ENCODE measurements at regions not wholly inside any gene's neighbourhood (a gene's known extent, or its start where the extent isn't known, plus 50 kb on each side); places are given as distances from the start of the nearest gene placed in this dataset.
A peak's percentile ranks its signal among the peaks of the same experiment; 100 is the strongest.

DNA sequence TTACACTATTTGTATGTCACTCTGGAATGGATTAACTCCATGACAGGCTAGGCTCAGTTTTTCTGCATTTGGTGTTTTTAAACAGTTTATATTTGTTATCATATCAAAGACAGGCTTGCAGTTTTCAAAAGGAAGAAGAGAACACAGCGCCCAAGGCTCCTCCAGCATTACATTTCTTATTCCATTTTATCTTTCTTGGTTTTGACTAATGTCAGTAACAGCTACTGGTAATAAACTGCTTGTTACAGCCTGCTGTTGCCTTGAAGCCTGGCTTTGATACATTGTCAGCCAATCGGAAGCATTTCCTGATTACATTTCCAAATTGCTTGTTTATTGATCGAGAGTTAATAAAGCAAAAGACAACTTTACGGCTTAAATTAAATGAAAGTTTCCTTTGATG, 166.0 kb upstream of the MDFIC start:
- DNase-seq, result no peak

DNA sequence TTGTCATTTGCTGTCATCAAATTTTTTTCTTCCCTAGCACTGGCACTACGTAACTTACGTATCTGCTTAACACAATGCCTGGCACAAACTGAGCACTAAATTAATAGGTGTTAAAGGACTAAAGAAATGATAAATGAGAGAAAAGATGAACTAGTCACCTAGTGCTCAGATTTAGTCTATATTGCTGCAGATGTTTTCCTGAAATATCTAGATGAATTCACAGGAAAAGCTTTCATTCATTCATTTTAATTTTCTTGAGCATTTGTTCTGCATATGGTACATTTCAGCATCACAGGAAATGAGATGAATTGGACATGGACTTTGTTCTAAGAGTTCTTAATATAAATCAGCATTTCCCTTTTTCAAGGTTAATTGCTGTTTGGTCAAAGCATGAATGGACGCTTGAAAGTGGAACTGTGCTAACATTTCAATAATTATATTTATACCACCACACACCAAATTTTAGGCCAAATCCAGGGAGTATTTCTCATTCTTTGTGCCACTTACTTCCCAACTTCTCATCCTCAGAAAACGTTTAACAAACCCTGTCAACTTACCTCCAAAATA, 163.2 kb upstream of the MDFIC start:
- DNase-seq, result no peak

DNA sequence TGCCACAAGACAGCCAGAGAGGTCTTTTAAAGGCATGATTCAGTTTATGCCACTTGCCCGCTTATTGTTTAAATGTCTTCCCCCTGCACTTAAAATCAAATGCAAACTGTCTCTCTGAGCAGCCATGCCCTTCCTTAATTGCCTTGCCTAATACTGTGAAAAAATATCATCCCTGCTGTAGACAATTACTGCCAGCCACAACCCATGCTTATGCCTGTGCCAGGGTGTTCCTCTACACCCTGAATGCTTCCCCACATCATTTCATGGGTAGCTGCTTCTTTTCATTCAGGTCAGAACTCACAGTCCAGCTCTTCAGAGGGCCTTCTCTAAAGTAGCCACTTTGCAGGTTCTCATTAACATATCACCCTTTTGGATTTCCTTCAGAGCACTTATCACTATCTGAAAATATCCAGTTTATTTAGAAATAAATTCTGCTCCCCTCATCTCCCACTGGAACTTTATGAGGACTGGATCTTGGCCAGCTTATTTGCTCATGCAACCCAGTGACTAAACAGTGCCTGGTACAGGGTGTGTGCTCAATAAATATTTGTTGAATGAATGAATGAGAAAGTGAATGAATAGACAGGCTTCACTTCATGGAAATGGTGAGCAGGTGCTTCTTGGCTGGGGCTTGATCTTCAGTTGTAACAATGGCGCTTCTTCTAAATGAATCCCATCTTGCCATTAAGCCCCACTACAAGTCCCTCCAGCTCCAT, 162.4 kb upstream of the MDFIC start:
- no peak for DNase-seq

DNA sequence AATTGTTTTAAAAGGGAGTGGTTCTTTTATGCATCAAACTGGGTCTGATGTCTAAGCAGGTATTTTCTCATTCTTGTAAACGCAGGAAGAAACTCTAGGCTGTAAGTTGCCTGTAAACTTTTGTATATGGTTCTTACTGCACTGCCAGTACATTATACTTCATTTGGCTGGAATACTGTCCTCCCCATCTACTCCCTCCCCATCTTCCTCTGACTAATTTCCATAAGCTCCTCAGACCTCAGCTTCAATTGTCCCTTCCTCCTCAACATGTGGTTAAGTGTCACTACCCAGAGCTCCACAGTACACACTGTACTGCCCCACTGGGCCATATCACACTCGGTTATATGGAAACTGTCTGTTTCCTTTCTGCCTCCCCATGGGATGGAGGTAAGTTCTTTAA, 161.4 kb upstream of the MDFIC start:
- DNase-seq, result no peak

DNA sequence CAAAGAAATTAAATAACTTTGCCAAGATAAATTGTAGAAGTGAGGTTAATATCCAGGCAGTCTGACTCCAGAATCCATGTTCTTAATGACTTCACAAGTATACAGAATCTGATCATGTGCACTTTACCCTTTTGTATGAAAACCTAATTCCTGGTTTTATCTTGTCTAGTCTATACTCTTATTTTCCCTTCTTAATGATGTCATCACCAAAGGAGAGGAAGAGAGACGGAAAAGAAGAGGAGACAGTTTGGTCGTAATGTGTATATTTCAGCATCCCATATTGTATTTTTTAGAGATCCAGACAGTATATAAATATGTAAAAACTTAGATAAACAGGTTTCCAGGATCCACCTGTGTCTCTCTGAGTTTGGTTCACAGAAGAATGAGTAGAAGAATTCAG, 159.9 kb upstream of the MDFIC start:
- DNase-seq, result no peak

DNA sequence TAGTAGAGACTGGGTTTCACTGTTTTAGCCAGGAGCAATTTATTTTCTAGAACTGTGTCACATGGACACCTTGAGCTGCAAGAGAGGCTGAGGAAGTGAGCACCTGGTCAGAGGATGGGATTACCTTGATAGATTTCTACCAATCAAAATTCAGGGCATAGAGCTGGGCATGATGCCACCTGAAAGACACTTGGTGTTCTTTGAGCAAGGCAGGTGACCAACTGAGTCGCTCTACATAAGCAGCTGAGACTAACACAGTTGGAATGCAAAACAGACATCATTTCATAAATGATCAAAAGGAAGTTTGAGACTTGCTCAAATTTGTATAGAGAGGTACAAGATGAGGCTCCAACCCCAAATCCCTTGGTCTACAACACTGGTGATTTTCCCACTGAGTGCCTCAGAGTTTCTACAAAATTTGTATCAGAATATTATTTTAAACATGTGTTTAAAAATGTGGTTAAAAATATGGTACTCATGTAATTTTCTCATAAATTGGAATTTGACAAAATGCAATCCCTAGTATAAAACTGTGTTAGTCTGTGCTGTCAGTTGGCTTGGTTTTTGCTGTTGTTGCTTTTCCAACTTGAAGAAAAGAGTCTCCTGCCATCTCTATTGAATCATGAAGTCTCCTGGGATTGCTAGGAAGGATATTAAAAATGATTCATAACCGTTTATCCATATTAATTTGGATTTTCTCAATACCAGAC, 156.4 kb upstream of the MDFIC start:
- no peak for DNase-seq

DNA sequence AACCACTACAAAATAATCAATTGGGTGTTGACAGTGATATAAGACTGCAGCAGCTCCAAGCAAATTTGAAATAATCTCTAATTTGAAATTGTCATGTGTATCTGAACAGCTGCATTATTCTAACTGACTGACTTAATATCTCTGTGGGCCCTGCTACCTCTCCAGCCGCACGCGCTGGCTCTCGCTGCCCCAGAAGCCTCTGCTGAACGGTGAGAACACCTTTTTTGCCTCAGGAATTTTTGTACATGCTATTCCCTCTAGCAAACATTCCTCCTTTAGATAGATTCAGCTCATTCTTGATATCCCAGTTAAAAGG, 155.9 kb upstream of the MDFIC start:
- no peak for DNase-seq

DNA sequence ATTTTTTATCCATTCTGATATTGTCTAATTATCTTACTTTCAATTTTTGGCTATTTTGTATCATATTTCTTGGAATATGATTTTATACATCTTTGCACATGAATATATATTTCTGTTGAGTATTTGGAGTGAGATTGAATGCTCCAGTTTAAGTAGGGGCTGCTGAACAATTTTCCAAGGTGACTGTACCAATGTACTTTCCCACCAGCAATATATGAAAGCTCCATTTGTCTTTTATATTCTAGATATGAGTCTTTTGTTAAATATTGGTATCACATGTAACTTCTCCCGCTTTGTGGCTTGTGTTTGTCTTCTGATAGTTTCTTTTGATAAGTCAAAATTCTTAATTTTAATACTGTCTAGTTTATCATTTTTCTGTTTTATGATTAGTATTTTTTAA, 144.6 kb upstream of the MDFIC start:
- DNase-seq, result no peak

DNA sequence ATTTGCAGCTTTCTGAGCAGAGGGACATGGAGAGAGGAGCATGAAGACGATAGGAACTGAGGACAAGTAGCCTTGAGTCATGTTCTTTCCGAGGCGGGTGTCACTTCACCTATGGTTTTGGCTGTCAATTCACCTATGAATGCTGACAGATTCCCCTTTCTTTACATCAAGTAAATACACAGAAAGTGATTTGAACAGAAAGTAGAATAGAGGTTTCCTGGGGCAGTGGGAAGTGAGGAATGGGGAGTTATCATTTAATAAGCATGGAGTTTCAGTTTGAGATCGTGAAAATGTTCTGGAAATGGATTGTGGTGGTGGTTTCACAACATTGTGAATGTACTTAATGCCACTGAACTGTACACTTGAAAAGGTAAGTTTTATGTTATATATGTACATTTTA, 138.4 kb upstream of the MDFIC start:
- no peak for DNase-seq

DNA sequence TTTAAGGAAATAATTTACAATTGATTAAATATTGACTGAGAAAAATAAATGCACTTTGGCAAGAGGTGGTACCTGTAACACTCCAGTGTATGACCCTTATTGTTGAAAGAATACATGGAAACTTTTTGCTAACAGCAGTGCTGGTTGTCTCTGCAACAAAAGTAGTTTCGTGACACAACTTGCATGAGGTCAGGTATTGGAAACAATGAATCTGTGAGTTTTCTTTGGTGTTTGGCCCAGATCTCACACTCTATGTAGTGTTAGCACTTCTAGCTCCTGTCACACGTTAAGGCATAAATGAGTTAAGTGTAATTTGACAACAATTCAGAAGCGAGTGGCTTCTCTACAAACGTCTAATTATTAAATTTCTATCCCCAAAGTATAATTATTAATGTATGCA, 137.7 kb upstream of the MDFIC start:
- no peak for DNase-seq

DNA sequence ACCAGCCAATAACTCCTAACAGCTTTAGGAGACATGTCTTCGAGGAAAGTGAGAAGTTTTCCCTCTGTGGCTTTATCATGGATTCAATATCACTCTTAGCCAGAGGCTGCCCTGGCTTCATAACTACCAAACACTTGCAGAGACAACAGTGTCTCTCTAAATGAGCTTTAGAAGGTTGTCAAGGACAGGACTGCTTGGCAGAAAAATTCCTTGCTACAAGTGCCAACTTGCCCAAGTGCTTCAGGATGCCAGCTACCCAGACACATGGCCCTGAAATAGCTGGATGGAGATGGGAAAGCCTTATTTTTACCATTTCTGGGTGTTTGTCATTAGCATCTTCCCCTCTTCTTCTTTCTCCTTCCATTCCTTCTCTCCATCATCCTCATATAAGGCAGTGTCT, 137.1 kb upstream of the MDFIC start:
- DNase-seq, result no peak

DNA sequence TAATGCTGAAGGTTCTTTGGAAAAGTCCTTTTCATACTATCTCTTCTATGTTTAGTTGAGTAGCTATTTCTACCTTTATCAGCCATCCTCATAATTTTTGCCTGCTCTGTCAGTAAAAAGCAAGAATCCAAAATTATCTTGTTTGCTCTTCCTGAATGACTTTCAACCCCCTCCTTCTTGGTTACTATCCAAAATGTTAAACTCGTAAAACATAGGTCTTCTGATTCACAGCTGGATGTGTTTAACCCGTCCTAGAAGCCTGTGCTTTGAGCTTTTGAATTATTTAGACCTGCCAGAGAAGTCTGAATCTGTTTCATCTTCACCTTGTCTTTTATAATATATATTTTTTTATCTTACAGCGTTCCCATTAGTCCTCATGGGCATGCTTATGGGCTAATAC, 136.4 kb upstream of the MDFIC start:
- no peak for DNase-seq

DNA sequence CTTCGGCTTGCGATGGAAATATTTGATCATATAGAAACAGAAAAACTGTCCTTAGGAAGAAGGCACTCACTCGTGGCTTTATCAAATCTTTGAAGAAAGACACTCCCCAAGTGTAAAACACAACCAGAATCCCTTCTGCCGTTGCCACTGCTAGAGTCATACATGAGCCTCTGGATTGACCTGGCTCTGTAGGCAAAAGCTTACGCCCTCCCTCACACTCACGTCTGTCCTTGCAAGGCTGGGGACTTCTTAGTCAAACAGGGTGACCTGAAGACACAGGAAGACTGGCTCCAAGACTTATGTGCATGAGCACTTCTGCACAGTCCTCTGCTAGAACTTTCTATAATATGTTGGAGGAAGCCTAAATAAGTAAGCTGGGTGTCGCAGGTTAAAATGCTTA, 135.4 kb upstream of the MDFIC start:
- DNase-seq, result no peak

DNA sequence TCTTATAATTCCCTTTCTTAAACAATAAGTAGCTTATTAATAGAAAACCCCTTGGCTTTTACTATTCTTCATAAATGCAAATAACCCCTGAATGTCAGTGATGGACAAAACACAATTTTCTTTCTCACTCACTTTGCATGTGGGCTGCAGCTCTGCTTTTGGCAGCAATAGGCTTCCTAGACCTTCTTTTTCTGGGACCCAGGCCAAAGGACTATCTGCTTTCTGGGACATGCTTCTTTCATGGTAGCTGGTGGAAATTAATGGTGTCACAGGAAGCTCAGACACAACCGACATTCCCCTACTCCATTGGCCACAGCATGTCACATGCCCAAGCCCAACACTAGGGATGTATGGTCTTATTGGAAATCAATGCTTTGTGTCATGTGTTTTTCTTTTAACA, 134.3 kb upstream of the MDFIC start:
- DNase-seq, result no peak

DNA sequence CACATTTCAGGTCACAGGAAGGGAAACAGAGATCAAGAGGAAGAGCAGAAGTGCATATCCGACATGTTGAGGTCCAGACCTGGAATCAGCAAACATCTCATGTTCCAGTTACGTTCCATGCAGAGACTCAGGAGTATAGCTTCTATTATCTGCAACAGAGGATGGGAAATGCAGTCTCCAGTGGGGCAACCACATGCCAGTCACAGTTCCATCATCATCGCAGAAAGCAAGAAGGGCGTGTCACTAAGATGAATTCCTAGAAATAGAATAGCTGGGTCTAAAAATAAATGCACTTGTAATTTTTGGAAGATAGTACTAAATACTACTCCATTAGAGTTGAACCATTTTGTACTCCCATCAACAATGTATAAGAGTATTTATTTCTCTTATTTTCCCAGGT, 133.2 kb upstream of the MDFIC start:
- DNase-seq, result no peak

DNA sequence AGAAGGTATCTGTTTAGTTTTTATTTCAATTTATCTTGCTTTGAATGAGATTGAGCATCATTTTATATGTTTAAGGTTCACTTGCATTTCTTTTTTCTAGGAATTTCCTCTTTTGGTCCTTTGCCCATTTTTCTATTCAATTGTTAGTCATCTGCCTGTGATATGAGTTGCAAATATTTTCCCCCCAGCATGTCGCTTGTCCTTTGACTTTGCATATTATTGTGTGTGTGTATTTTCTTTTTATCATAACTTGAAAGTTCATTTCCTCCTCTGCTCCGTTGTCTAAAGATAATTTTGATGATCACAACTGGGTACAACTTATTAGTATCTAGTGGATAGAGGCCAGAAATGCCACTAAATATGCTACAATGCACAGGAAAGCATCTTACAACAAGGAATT, 132.7 kb upstream of the MDFIC start:
- no peak for DNase-seq

DNA sequence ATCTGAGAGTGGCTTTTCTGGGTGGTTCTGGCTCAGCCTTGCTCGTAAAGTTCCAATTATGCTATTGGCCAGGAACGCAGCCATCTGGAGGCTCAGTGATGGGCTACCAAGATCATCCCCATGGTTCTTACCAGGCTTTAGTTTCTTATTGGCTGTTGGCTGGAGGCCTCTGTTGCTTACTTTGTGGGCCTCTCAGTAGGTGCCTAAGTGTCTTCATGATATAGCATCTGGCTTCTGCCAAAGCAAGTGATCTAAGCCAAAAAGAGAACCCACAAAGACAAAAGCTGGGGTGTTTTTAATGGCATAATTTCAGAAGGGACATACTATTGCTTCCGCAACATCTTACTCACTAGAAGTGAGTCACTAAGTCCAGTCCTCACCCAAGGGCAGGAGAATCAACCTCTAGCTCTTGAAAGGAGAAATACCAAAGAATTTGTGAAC, 132.0 kb upstream of the MDFIC start:
- no peak for DNase-seq

DNA sequence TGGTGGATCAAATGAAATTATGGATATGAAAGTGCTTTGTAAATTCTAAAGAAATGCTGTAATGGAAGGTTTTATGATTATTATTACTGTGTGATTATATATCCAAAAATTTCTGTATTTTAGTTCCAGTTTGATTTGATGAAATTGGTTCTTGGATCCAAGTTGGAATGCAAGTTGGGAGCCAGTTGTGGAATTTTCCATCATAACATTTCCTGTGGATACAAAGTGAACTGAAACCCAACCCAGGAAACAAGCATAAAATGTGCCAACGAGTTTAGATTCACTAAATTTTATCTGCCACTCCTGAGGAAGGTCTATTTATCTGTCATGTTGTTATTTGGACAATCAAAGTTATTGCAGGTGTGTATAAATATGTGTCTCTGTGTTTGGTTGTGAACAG, 131.4 kb upstream of the MDFIC start:
- no peak for DNase-seq

DNA sequence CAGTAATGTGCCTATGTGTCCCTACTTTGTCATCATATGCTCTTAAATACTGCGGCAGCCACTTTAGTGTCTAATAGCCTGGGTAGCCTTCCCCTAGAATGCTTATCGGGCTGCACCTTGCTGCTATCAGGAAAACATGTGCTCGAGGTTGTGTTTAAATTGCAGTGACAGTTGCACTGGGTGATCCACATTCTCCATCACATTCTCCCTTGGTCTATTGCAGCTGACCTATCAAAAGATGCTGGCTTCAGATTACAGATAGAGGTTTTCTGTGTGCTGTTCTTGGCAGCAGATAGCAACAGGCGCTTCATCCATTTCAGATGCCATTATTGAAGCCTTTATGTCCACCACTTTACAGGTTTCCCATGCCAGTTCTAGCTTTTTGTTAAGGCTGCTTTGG, 130.1 kb upstream of the MDFIC start:
- DNase-seq, result peak; percentile 16

DNA sequence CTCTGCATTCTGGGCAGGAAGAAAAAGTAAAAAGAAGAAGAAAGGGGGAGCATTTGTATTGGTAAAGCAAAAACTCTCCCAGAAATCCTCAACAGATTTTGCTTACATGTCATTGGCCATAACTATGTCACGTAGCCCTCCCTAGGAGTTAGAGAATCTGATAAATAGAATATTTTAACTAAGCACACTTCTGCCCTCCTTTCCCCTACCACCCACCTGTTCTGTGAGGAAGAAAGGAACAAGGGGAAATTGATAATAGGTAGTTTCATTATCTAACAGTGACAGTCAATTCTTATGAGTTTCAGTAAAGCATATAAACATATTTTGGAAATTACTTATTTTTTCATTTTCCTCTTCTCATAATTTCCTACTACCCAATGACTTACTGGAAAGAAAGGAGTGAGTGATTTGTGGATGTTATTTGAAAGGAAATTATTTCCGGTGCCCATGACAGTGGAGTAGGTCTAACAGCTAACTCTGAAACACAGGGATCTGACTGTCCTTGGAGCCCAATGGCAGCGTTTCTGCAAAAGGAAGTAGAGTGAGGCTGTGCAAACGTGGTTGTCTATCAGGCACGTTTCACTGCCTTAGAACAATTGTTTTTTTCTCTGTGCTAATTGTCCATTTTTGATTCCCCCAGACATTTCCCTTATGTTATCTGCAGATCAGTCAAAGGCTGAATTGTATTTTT, 128.6 kb upstream of the MDFIC start:
- DNase-seq, result no peak

DNA sequence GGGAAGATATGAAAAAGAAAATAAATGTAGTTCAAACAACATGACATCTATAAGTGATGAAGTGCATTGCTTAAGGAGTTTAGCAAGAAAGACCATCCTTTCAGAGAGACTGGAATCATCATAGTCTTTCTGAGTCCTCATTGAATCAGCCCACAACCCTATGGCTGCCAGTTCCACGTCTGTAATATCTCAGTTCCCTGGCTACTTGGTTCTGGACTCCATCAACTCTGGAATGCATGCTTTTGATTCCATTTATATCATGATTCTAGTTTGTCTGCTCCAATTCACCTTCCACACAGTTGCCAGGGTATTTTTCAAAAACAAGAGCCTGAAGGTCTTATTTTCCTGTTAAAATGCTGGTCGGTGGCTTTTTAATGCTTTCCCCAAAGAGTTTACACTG, 126.4 kb upstream of the MDFIC start:
- DNase-seq, result no peak

DNA sequence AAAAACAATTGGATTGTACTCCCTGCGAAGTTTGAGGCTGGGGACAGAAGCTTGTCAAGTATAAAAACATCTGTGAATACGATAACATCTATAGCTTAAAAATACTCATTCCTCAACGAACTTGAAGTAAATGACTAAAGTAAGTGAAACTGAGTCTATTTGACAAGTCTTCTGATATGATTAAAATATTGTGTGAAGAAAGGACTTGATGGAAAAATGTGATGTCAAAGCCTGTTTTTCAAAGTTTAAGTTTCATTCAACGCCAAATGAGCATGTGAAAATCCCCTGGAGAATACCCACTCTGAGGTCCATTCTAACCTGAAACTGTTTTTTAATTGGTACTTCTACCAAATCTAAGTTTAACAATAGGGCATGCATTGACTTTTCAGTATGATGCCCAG, 122.3 kb upstream of the MDFIC start:
- no peak for DNase-seq

DNA sequence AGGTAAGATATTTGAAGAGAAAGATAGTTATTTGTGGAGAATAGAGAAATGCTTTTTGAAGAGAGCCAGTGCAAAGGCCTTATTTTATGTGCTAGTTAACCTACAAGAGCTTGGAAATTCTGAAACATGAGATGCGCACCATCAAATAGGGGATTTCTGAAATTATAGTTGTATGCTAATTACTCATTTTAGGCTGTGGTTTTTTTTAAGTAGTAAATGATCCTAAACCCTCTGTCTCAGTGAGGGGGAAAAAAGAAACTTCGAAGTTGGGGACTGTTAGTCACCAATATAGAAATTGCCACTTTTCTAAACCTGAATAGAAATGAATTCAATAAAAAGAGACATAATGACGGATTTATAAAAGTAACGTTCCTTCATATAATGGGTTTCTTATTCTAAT, 119.3 kb upstream of the MDFIC start:
- DNase-seq, result no peak

DNA sequence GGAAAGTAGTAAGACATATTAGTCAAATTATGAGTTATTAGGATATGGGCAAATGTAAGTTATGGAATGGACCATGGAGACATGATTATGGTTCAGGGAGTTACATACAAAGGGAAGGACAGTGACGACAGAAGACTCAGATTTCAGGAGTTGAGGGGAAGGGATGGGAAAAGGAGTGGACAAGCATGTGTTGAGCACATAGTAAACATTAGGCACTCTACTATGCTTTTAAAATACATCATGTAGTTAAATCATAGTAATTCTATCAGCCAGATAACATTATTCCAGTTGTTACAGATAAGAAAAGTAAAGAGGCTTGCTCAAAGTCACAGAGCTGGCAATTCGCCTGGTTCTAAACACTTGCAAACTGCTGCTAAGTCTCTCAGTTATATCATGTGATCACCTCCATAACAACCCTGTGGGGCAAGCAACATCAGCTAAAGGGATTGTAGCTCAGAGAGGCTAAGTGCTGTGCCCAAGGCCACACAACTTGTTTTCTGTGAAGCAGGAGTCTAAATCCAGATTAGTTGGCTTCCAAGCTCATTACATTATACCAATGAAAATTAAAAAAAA, 115.2 kb upstream of the MDFIC start:
- DNase-seq, result no peak

All from hematopoietic multipotent progenitor cell treated with erythropoietin and hydrocortisone succinate and interleukin-3 and kit ligand, for 8 days (in vitro differentiated cells).